Left colon (tissue), 2 donors: ENCODE measurements at regions not wholly inside any gene's neighbourhood (a gene's known extent, or its start where the extent isn't known, plus 50 kb on each side); places are given as distances from the start of the nearest gene placed in this dataset.

Source experiments
- ATAC-seq: fragments of 200-7000 bp; cut with Tn5 transposase; one replicate; pipeline ENCODE4 v1.9.1; 2020; ENCODE audit warnings: mild to moderate bottlenecking, moderate library complexity
- DNase-seq, 2 donors: peaks; one replicate each; pipeline ENCODE4 v3.0.0-alpha.2; 2020
- intact Hi-C, 2 donors: fragments of 100-400 bp; cut with DNase I in 1 of 2; cut with micrococcal nuclease in 1 of 2; formaldehyde crosslinking; loops; one replicate each; pipeline versions ENCODE4 v1.11.2 to v1.14.0; 2022; cut with DNase I, micrococcal nuclease
- donor health status: DM: no; HTN: no; CAD: no.
- donor health status: DM: yes; HTN: yes; CAD: no.

- DNase-seq (no peak), ATAC-seq (no peak)
Measured at GRCh38 chr2:240290432-240291336, 144.8 kb upstream of the GPC1 start.

GRCh38 chr2:240291337-240292034 is 144.0 kb upstream of the GPC1 start:
- intact Hi-C loops, result no loop called here
- DNase-seq (no peak), ATAC-seq (no peak)

More at GRCh38 chr2:240290432-240291336, 144.8 kb upstream of the GPC1 start:
- intact Hi-C loops, result no loop called here

- no peak for DNase-seq
- ATAC-seq, result no peak
- intact Hi-C loops, result no loop called here
Measured at GRCh38 chr2:240292035-240292574, 143.4 kb upstream of the GPC1 start.

- no peak for DNase-seq
- ATAC-seq, result no peak
- intact Hi-C loops, result no loop called here
Measured at GRCh38 chr2:240292619-240293525, 142.6 kb upstream of the GPC1 start.

GRCh38 chr2:240293557-240294461 is 141.7 kb upstream of the GPC1 start:
- DNase-seq (no peak), ATAC-seq (no peak)
- intact Hi-C loops, result no loop called here

- DNase-seq, result no peak
- ATAC-seq, result no peak
- intact Hi-C loops, result no loop called here
Measured at GRCh38 chr2:240294514-240294913, 140.9 kb upstream of the GPC1 start.

GRCh38 chr2:240295256-240296103 is 140.0 kb upstream of the GPC1 start:
- DNase-seq, result no peak
- no peak for ATAC-seq

GRCh38 chr2:240296104-240296406 is 139.4 kb upstream of the GPC1 start:
- intact Hi-C loops, result no loop called here
- DNase-seq (no peak), ATAC-seq (no peak)

More at GRCh38 chr2:240295256-240296103, 140.0 kb upstream of the GPC1 start:
- intact Hi-C loops, result no loop called here

GRCh38 chr2:240296476-240297255 is 138.8 kb upstream of the GPC1 start:
- intact Hi-C loops, result no loop called here
- DNase-seq (no peak), ATAC-seq (no peak)

GRCh38 chr2:240297256-240298116 is 138.0 kb upstream of the GPC1 start:
- DNase-seq (no peak), ATAC-seq (no peak)
- intact Hi-C loops, result no loop called here

GRCh38 chr2:240298117-240298790 is 137.2 kb upstream of the GPC1 start:
- intact Hi-C loops, result no loop called here

GRCh38 chr2:240298803-240299709 is 136.4 kb upstream of the GPC1 start:
- intact Hi-C loops, result no loop called here
- ATAC-seq, result no peak
- DNase-seq, result no peak

More at GRCh38 chr2:240298117-240298790, 137.2 kb upstream of the GPC1 start:
- DNase-seq (no peak), ATAC-seq (no peak)

GRCh38 chr2:240299710-240300068 is 135.8 kb upstream of the GPC1 start:
- intact Hi-C loops, result no loop called here
- DNase-seq (no peak), ATAC-seq (no peak)

GRCh38 chr2:240300261-240300821 is 135.1 kb upstream of the GPC1 start:
- DNase-seq (no peak), ATAC-seq (no peak)
- intact Hi-C loops, result no loop called here
